ENCODE measurements at regions not wholly inside any gene's neighbourhood (a gene's known extent, or its start where the extent isn't known, plus 50 kb on each side); places are given as distances from the start of the nearest gene placed in this dataset.

DNA sequence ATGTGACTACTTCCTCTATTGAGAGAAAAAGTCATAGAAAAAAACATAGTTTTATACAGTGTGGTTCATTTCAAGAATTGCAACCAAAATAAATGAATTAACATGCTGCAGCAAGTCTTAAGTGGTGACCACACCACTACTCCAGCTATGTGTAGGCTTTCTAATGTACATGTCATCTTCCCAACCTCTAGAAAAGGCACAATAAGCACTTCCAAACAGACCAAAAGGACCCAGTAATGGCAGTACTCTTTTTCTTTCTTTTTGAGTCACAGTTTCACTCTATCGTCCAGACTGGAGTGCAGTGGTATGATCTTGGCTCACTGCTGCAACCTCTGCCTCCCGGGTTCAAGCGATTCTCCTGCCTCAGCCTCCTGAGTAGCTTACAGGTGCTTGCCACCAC lies 219.3 kb upstream of the KBTBD8 start:
- Histone ChIP-seq H3K4me3 (no peak overlapping the region), H3K4me1 (ENCODE audit: insufficient read depth) (no peaks in the 10 kb centered on the region), H3K27ac (no peak overlapping the region), H3K9me3 (no peaks in the 10 kb centered on the region), H3K27me3 (no peaks in the 10 kb centered on the region), H3K36me3 (no peaks in the 10 kb centered on the region)
- DNase-seq: no peak
- WGBS, 3 donors: 94 to 99% (median 96%) methylated on average over 3 of the region's 3 CpGs
- intact Hi-C loops (cut with DNase I): no loop called here
- TF ChIP-seq, protein P1, sequence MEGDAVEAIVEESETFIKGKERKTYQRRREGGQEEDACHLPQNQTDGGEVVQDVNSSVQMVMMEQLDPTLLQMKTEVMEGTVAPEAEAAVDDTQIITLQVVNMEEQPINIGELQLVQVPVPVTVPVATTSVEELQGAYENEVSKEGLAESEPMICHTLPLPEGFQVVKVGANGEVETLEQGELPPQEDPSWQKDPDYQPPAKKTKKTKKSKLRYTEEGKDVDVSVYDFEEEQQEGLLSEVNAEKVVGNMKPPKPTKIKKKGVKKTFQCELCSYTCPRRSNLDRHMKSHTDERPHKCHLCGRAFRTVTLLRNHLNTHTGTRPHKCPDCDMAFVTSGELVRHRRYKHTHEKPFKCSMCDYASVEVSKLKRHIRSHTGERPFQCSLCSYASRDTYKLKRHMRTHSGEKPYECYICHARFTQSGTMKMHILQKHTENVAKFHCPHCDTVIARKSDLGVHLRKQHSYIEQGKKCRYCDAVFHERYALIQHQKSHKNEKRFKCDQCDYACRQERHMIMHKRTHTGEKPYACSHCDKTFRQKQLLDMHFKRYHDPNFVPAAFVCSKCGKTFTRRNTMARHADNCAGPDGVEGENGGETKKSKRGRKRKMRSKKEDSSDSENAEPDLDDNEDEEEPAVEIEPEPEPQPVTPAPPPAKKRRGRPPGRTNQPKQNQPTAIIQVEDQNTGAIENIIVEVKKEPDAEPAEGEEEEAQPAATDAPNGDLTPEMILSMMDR (IDR thresholded peaks at IDR 0.05): no peak
- TF ChIP-seq POLR2A (IDR thresholded peaks at IDR 0.05) (no peak), EP300 (IDR thresholded peaks at IDR 0.05) (no peak)

DNA sequence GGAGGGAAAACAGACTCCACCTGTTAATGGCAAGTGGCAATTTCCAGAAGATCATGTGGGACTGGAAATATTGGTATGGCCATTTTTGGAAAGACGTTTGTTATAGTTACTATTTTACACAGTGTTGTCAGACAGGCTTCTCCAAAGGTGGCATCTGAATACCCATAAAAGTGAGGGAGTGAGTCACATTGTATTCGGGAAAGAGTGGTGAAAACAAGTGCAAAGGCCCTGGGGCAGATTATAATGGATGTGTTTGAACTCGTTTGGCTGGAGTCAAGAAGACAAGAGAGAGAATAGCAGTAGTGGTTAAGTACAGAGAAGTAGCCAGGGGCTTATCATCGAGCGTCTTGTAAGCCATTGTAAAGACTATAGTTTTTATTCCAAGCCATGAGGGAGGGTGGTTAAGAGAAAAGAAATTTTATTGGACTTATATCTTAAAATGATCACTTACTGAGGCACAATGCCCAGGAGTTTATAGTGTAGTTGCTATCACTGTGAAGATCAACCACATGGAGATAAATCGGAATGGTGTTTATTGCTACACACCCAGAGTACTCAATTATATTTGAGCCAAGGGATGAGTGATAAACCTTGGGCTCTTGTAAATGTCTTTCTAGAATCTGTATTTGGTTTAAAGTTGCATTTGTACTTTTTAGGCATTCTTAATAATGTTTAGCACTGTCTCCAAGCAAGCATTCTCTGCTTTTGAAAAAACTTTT lies 212.8 kb upstream of the KBTBD8 start:
- H3K9me3 ChIP-seq: no peaks in the 10 kb centered on the region
- TF ChIP-seq POLR2A (IDR thresholded peaks at IDR 0.05): no peak
- TF ChIP-seq, protein P1 (IDR thresholded peaks at IDR 0.05): no peak
- TF ChIP-seq EP300 (IDR thresholded peaks at IDR 0.05): no peak
- no peak overlapping the region for H3K4me3 ChIP-seq
- no peaks in the 10 kb centered on the region for H3K36me3 ChIP-seq
- H3K4me1 ChIP-seq (ENCODE audit: insufficient read depth): no peaks in the 10 kb centered on the region
- no peaks in the 10 kb centered on the region for H3K27me3 ChIP-seq
- no peak overlapping the region for H3K27ac ChIP-seq
- WGBS, 3 donors: 85 to 87% (median 86%) methylated on average over 6 of the region's 6 CpGs
- intact Hi-C loops (cut with DNase I): no loop called here
- no peak for DNase-seq

DNA sequence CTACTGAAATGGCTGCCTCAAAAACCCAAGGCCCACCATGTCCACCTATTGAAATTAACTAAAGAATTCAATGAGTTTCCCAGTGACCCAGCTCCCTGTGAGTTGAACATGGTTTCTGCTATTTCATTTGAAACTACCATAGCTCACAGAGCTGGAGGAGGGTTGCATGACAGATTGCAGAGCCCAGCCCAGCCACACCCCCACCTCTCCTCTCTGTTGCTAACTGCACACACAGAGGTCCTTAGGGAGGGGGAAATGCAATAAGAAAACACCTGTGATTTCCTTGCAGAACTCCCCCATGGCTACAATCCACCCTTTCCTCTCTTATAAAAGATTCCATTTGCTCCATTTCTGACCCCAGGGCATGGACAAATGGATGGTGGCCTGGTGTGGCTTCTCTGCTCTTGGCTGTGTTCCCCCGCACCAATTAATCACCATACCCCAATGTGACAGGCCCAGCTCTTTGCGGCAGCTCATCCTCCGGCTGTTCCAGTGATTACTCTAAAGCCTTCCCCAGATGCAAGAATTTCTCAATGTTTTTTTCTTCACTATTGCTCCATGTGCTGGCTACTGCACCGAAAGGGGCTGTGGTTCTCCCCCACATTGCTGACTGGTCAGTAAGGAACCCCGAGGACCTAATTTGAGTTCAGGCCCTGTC lies 208.4 kb upstream of the KBTBD8 start:
- H3K4me3 ChIP-seq: no peak overlapping the region
- no peak for DNase-seq
- H3K4me1 ChIP-seq (ENCODE audit: insufficient read depth): no peaks in the 10 kb centered on the region
- no peak overlapping the region for H3K27ac ChIP-seq
- intact Hi-C loops (cut with DNase I): no loop called here
- TF ChIP-seq EP300 (IDR thresholded peaks at IDR 0.05): no peak
- no peak for TF ChIP-seq POLR2A (IDR thresholded peaks at IDR 0.05)
- TF ChIP-seq, protein P1 (IDR thresholded peaks at IDR 0.05): no peak
- H3K9me3 ChIP-seq: no peaks in the 10 kb centered on the region
- no peaks in the 10 kb centered on the region for H3K36me3 ChIP-seq
- 59 to 74% (median 65%) methylated on average over 5 of the region's 5 CpGs for WGBS, 3 donors
- no peaks in the 10 kb centered on the region for H3K27me3 ChIP-seq

DNA sequence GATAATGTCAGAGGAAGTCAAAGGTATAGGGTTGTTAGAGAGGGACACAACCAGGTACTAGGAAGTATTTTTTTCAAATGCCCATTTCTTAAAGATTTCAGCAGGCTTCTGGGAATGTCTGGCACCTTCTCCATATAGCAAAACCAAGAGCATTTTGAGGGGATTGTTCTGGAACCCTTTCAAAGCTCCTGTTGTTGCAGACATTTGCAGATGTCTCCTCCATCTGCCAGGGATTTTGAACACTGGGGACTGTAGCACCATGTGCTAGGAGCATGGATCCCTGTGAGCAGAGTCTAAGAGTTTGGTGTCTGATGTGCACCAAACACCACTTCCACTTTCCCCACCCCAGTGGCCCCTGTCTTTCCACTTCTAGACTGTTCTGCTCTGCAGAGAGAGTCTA lies 206.0 kb upstream of the KBTBD8 start:
- TF ChIP-seq POLR2A (IDR thresholded peaks at IDR 0.05) (no peak), EP300 (IDR thresholded peaks at IDR 0.05) (no peak)
- TF ChIP-seq, protein P1 (IDR thresholded peaks at IDR 0.05): no peak
- intact Hi-C loops (cut with DNase I): no loop called here
- H3K4me3 ChIP-seq: no peak overlapping the region

More for the DNA sequence above, 206.0 kb upstream of the KBTBD8 start:
- Histone ChIP-seq H3K36me3 (no peaks in the 10 kb centered on the region), H3K9me3 (no peaks in the 10 kb centered on the region), H3K4me1 (ENCODE audit: insufficient read depth) (no peaks in the 10 kb centered on the region), H3K27me3 (no peaks in the 10 kb centered on the region), H3K27ac (no peak overlapping the region)
- no peak for DNase-seq

All from ovary (tissue), 7 donors.